GM21526 (cell line): ENCODE measurements at regions not wholly inside any gene's neighbourhood (a gene's known extent, or its start where the extent isn't known, plus 50 kb on each side); places are given as distances from the start of the nearest gene placed in this dataset.

Source experiments
- ATAC-seq: cut with Tn5 transposase; IDR thresholded peaks from one replicate; pipeline ENCODE4 v1.9.1; 2021; ENCODE audit warnings: moderate library complexity; ENCODE audit not compliant: unreplicated experiment, low FRiP score

GRCh38 chr2:83516503-83516902 lies 942.6 kb downstream of the SUCLG1 start:
- no peak for ATAC-seq

GRCh38 chr2:83487451-83487850 lies 971.6 kb downstream of the SUCLG1 start:
- ATAC-seq, result no peak

- ATAC-seq, result no peak
Observed at GRCh38 chr2:83481436-83481835, 977.6 kb downstream of the SUCLG1 start.

- ATAC-seq, result no peak
Observed at GRCh38 chr2:83478037-83478436, 981.0 kb downstream of the SUCLG1 start.

- ATAC-seq, result no peak
Observed at GRCh38 chr2:83475371-83475770, 983.7 kb downstream of the SUCLG1 start.

GRCh38 chr2:83471655-83472054 lies 987.4 kb downstream of the SUCLG1 start:
- no peak for ATAC-seq

GRCh38 chr2:83470928-83471327 lies 988.2 kb downstream of the SUCLG1 start:
- no peak for ATAC-seq

GRCh38 chr2:83464444-83464843 lies 994.6 kb downstream of the SUCLG1 start:
- no peak for ATAC-seq

GRCh38 chr2:83462881-83463280 lies 996.2 kb downstream of the SUCLG1 start:
- ATAC-seq, result no peak

- ATAC-seq, result no peak
Observed at GRCh38 chr2:83461135-83461534, 997.9 kb downstream of the SUCLG1 start.

- no peak for ATAC-seq
Observed at GRCh38 chr2:83459456-83459855, 999.6 kb downstream of the SUCLG1 start.

GRCh38 chr2:83435989-83436388 lies 1023.1 kb downstream of the SUCLG1 start:
- ATAC-seq, result no peak

GRCh38 chr2:83420993-83421392 lies 1038.1 kb downstream of the SUCLG1 start:
- ATAC-seq, result no peak

GRCh38 chr2:83394134-83394904 lies 1064.8 kb downstream of the SUCLG1 start:
- no peak for ATAC-seq

GRCh38 chr2:83388804-83389203 lies 1070.3 kb downstream of the SUCLG1 start:
- ATAC-seq, result no peak

- ATAC-seq, result no peak
Observed at GRCh38 chr2:83386549-83386948, 1072.5 kb downstream of the SUCLG1 start.

GRCh38 chr2:83378921-83379320 lies 1080.2 kb downstream of the SUCLG1 start:
- ATAC-seq, result no peak

GRCh38 chr2:83376731-83377130 lies 1082.3 kb downstream of the SUCLG1 start:
- ATAC-seq, result no peak

GRCh38 chr2:83370419-83370762 lies 1088.7 kb downstream of the SUCLG1 start:
- ATAC-seq, result no peak

- no peak for ATAC-seq
Observed at GRCh38 chr2:83369601-83370418, 1089.3 kb downstream of the SUCLG1 start.

GRCh38 chr2:83368916-83369315 lies 1090.2 kb downstream of the SUCLG1 start:
- ATAC-seq, result no peak

- ATAC-seq, result no peak
Observed at GRCh38 chr2:83368461-83368860, 1090.6 kb downstream of the SUCLG1 start.
